ENCODE measurements at regions not wholly inside any gene's neighbourhood (a gene's known extent, or its start where the extent isn't known, plus 50 kb on each side); places are given as distances from the start of the nearest gene placed in this dataset.

DNA sequence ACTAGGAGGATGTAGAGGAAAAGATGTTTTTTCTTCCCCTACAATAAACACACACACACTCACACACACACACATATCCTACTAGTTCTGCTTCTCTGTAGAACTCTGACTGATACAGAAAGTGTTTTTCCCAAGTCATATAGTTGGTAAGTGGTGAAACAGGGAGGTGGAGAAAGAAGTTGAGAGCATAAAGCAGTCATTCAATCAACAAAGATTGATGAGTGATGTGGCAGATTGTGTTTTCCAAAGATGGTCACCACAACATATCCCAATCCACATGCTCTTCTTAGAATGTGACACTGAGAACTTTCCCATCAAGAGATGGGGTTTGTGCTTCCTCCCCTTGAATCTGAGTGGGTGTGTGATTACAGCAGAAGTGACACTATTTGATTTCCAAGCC, 123.4 kb upstream of the ATP6AP2 start:
- peaks cover 5% of the 10 kb centered on the region for H3K4me1 Mint-ChIP-seq (ENCODE audit: unreplicated experiment)
- no peak overlapping the region for H3K4me3 Mint-ChIP-seq (ENCODE audit: unreplicated experiment)
- H3K27ac Mint-ChIP-seq (ENCODE audit: unreplicated experiment): no peak overlapping the region
- H3K27me3 Mint-ChIP-seq (ENCODE audit: unreplicated experiment): no peaks in the 10 kb centered on the region
- H3K9me3 Mint-ChIP-seq (ENCODE audit: unreplicated experiment): no peaks in the 10 kb centered on the region
- H3K36me3 Mint-ChIP-seq (ENCODE audit: low read depth, unreplicated experiment): no peaks in the 10 kb centered on the region
- TF ChIP-seq, protein P1, sequence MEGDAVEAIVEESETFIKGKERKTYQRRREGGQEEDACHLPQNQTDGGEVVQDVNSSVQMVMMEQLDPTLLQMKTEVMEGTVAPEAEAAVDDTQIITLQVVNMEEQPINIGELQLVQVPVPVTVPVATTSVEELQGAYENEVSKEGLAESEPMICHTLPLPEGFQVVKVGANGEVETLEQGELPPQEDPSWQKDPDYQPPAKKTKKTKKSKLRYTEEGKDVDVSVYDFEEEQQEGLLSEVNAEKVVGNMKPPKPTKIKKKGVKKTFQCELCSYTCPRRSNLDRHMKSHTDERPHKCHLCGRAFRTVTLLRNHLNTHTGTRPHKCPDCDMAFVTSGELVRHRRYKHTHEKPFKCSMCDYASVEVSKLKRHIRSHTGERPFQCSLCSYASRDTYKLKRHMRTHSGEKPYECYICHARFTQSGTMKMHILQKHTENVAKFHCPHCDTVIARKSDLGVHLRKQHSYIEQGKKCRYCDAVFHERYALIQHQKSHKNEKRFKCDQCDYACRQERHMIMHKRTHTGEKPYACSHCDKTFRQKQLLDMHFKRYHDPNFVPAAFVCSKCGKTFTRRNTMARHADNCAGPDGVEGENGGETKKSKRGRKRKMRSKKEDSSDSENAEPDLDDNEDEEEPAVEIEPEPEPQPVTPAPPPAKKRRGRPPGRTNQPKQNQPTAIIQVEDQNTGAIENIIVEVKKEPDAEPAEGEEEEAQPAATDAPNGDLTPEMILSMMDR (IDR thresholded peaks at IDR 0.05; ENCODE audit: unreplicated experiment): no peak
- no peak for DNase-seq (ENCODE audit: low spot score)

DNA sequence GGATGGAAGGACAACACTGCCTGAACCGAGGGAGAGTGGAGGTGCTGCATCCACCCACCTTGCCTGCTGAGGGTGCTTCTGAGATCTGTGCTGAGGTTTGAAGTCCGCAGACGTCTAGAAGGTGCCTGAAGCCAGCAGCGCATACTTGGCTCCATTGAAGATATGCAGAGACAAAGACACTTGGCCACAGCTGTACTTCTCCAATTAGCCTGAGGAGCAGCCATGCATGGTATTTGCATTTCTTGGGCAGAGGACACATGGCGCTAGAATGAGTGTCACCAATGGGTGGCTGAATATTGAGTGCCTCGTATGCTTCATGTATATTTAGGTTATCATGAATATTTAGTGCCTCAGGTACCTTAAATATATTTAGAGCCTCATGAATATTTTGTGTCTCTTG, 128.7 kb upstream of the ATP6AP2 start:
- Mint-ChIP-seq H3K9me3 (ENCODE audit: unreplicated experiment) (no peaks in the 10 kb centered on the region), H3K36me3 (ENCODE audit: low read depth, unreplicated experiment) (no peaks in the 10 kb centered on the region), H3K4me3 (ENCODE audit: unreplicated experiment) (no peak overlapping the region), H3K27me3 (ENCODE audit: unreplicated experiment) (peaks cover 2% of the 10 kb centered on the region), H3K27ac (ENCODE audit: unreplicated experiment) (no peak overlapping the region), H3K4me1 (ENCODE audit: unreplicated experiment) (no peaks in the 10 kb centered on the region)
- no peak for DNase-seq (ENCODE audit: low spot score)
- TF ChIP-seq, protein P1 (IDR thresholded peaks at IDR 0.05; ENCODE audit: unreplicated experiment): no peak

DNA sequence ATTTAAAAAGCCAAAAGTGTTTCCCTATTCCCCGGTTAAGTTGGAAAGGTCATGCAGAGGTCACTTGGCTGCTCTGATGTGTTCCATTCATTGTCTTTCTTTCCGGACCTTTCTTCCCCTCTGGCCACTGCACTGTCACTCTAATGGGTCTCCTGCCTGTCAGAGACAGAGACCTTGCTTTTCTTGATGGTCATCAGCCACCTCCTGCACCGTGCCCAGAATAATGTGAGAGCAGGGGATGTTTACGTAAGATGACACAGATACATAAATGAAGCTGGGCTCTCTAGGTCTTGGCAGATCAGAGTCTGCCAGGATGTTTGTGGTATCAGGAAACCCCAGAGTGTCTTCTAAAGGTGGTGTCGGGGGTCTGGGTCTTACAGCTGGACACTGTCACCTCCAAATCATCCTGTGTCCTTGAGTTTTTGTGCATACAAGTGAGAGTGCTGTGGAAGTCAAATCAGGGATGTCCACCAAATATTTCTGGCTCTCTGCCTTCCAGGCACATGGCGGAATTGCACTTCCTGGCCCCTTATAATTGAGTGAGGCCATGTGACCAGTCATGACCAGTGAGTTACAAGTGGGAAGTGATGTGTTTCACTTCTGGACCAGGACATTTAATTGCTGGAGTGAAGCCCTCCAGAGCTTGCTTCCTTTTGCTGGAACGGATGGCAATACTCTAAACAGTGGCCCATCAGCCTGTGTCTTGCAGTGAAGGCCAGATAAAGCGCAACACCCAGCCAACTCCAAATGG, 130.6 kb upstream of the ATP6AP2 start:
- H3K36me3 Mint-ChIP-seq (ENCODE audit: low read depth, unreplicated experiment): no peaks in the 10 kb centered on the region

DNA sequence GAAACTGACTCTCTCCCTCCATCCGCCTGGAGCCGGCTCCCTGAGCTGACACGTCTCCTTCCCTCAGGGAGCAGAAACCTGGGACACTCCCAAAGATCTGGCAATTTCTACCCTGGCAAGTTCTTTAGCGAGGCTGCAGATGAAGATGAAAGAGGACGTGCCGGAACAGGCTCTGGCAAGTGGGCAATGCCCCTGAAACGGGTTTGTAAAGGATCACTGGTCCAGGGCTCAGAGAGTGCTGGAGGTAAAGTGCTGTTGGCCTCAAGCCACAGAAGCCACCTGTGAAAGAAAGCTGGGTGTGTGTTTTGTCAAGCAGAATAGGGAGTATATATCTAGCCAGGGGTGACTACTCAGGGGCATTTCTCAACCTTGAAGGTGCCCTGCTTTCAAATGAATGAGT, 131.4 kb upstream of the ATP6AP2 start:
- Mint-ChIP-seq H3K4me3 (ENCODE audit: unreplicated experiment) (no peak overlapping the region), H3K27ac (ENCODE audit: unreplicated experiment) (no peak overlapping the region), H3K9me3 (ENCODE audit: unreplicated experiment) (no peaks in the 10 kb centered on the region), H3K27me3 (ENCODE audit: unreplicated experiment) (peaks cover 2% of the 10 kb centered on the region), H3K36me3 (ENCODE audit: low read depth, unreplicated experiment) (no peaks in the 10 kb centered on the region), H3K4me1 (ENCODE audit: unreplicated experiment) (no peaks in the 10 kb centered on the region)
- no peak for DNase-seq (ENCODE audit: low spot score)
- TF ChIP-seq, protein P1 (IDR thresholded peaks at IDR 0.05; ENCODE audit: unreplicated experiment): no peak

More for the DNA sequence above, 130.6 kb upstream of the ATP6AP2 start:
- Mint-ChIP-seq H3K9me3 (ENCODE audit: unreplicated experiment) (no peaks in the 10 kb centered on the region), H3K27ac (ENCODE audit: unreplicated experiment) (no peak overlapping the region), H3K4me3 (ENCODE audit: unreplicated experiment) (no peak overlapping the region), H3K4me1 (ENCODE audit: unreplicated experiment) (no peaks in the 10 kb centered on the region), H3K27me3 (ENCODE audit: unreplicated experiment) (peaks cover 2% of the 10 kb centered on the region)
- no peak for DNase-seq (ENCODE audit: low spot score)
- TF ChIP-seq, protein P1 (IDR thresholded peaks at IDR 0.05; ENCODE audit: unreplicated experiment): no peak

DNA sequence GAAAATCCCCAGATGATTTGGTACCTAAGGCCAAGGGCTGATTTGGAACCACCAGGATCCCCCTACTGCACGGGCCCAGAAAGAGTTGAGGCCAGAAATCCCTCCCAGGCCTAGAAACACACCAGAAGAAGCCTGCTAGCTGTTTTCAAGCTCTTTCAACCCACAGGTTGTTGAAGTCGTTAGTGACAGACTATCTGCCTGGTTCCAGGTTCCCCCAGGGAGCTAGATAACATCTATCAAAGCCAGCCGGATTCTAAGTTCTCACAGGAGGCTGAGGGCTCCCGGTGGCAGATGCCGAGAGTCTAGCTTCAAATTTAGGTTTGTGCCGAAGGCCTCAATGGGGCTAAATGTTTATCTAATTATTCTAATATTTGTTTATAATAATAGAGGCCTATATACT, 132.0 kb upstream of the ATP6AP2 start:
- DNase-seq (ENCODE audit: low spot score): no peak
- Mint-ChIP-seq H3K27ac (ENCODE audit: unreplicated experiment) (no peak overlapping the region), H3K9me3 (ENCODE audit: unreplicated experiment) (no peaks in the 10 kb centered on the region), H3K4me3 (ENCODE audit: unreplicated experiment) (no peak overlapping the region), H3K4me1 (ENCODE audit: unreplicated experiment) (no peaks in the 10 kb centered on the region), H3K27me3 (ENCODE audit: unreplicated experiment) (peaks cover 2% of the 10 kb centered on the region), H3K36me3 (ENCODE audit: low read depth, unreplicated experiment) (no peaks in the 10 kb centered on the region)
- TF ChIP-seq, protein P1 (IDR thresholded peaks at IDR 0.05; ENCODE audit: unreplicated experiment): no peak

Measured in endothelial cell (in vitro differentiated cells).